NCI-H748 (cell line): ENCODE measurements at regions not wholly inside any gene's neighbourhood (a gene's known extent, or its start where the extent isn't known, plus 50 kb on each side); places are given as distances from the start of the nearest gene placed in this dataset.

Source experiments
- DNase-seq: peaks from one replicate; lab custom pipeline; 2025; ENCODE audit not compliant: unreplicated experiment; lab: John Stamatoyannopoulos, UW

DNA sequence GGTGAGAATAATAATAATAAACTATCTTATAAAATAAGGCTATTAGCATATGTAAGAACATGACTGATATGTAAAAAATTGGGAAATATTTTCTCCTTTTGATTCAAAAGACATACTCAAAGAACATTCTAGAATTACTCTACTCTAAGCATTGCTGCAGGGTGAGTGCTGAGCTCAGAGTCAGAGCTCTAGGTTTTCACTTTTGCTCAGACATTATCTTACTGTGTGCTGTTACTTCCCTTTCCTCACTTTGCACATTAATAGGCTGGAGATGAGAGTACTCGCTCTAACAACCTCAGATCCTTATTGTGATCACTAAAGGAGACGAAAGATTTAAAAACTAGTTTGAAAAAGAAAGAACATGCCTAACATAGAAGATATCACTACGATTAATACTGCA lies 99.4 kb upstream of the C9orf72 start:
- no peak for DNase-seq

DNA sequence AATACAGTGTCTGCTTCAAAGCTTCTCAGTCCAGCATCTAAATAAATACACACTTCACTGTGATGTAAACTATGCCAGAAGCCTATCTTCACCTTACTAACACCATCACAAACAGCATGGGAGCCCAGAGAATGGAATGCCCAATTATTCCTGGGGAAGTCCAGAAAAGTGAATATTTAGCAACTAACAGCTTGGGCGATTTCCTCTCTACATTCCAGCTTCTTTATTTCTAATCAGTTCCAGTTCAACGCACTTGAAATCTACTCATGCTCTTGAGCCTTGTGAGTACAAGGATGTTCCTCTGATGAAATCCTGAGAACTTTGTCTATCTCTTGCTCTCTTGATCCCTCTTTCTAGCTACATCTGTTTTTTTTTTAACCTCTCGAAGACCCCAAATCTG lies 100.4 kb upstream of the C9orf72 start:
- DNase-seq, result no peak

- no peak for DNase-seq
Measured at GRCh38 chr9:27675354-27675753, 102.1 kb upstream of the C9orf72 start.

DNA sequence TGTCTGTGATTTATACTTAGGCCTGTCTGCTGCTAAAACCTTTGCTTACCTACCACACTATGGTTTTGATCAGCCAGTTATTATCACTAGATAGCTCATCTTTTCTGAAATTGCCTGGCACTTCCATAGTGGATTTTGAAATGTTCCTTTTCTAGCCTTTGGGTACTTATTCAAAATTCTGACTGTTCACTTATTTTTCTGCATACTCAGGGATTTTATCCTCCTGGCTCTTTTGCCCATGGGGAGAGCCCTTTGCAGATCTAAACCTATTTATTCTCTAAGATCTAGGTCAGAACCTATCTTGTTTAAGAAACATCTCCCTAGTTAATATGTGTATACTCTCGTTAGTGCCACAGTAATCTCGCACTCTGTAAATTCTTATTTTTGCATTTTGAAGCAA lies 103.5 kb upstream of the C9orf72 start:
- DNase-seq, result no peak

- DNase-seq, result no peak
Measured at GRCh38 chr9:27679338-27679737, 106.1 kb upstream of the C9orf72 start.

DNA sequence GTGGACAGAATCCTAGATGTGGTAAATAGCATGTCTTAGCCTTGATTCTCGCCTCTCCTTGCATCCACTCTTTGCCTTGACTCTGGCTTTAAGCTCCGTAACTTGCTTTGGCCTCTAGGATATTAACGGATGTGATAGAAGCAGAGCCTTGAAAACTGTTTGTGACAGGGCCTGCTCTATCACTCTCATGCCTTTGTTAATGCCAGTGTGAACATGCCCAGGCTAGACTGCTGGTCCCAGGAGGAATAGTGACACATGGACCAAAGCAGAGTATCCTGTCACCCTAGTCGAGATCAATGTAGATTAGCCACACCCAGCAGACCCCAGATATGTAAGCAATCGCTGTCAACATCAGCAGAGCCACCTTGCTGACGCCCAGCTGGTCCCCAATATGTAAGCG lies 109.9 kb upstream of the C9orf72 start:
- no peak for DNase-seq

- no peak for DNase-seq
Measured at GRCh38 chr9:27688954-27689353, 115.7 kb upstream of the C9orf72 start.

DNA sequence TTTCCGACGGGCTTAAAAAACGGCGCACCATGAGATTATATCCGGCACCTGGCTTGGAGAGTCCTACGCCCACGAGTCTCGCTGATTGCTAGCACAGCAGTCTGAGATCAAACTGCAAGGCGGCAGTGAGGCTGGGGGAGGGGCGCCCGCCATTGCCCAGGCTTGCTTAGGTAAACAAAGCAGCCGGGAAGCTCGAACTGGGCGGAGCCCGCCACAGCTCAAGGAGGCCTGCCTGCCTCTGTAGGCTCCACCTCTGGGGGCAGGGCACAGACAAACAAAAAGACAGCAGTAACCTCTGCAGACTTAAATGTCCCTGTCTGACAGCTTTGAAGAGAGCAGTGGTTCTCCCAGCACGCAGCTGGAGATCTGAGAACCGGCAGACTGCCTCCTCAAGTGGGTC lies 117.5 kb upstream of the C9orf72 start:
- DNase-seq, result peak; percentile 76

DNA sequence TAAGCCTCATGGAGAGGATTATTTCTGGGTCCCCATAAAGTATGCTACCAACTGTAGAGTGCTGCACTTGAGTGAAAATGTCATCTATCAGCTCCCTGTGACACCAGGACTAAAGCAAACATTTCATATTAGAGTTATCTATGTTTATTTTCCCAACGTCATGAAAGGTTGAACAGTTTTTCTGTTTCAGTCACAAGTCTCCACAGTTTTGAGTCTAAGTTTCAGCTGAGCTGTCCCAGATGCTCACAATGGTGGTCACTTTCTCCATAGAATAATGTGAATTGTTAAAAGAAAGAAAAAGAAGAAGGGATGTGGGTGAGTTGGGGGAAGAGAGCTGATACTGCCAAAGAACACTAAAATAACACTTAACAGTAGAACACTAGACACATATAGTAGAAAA lies 126.3 kb upstream of the C9orf72 start:
- DNase-seq, result no peak

DNA sequence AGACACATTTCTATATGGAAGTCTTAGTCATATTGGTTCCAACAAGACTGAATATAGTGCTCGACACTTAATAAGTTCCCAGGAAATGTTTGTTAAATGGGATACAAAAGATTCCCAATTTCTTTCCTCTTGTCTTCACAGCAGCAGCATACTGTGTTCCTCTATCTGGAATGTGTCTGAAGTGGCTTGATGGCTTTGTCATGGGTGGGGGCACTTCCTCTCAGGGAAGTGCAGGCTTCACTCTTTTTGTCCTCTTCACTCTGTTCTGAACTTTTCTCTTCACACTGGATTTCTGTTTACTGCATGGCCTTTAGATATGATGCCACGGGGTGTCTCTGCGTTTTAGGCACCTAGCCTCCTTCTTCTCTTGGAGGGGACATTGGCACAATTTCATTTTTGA lies 127.7 kb upstream of the C9orf72 start:
- no peak for DNase-seq

GRCh38 chr9:27701587-27701986 lies 128.3 kb upstream of the C9orf72 start:
- no peak for DNase-seq

DNA sequence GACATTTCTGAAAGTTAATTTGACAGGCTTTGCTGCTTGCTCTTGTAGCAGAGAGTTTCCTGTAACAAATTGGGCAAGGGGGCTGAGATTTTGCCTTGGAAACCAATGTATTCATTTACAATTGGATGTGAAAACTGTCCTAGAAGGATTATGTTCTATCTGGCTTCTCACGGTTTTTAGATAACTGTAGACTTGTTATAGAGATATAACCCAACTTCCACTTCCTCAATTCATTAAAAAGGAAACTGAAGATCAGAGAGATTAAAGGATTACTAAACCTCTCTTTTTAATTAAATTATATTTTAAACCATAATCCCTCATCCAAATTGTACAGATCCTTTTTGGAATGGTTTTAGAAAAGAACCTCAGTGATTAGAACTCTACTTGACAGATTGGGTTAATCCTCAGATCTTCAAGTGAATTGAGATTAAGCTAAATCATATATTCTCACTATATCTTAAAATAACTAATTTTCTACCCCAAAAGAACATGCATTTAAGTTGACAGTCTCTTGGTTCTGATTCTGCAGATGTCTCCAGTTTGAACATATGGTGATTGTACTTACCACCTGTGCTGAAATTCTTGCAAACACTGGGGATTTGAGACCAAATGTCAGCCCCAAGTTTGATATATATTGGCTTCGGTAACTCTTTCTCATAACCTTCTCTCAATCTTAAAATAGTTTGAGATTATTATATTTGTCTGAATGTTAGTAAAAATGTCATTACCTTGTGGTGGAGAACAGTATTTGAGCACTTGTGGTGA lies 130.1 kb upstream of the C9orf72 start:
- no peak for DNase-seq

DNA sequence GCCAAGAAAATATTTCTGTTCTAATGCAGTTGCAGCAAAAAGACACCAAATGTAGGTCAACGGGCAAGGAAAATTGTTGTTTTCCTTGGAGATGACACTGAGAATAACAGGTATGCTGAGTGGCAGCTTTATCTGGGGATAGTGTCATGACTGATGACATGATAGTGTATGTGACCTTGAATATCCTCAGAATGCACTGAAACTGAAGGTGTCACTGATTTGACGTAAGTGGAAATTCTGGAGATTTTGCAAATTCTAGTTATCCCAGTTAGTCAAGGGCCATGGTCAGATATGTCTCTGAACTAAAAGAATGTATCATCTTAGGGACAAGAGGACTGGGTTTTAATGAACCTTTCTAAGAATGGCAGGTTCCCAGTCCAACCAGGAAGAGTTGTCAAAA lies 138.0 kb upstream of the C9orf72 start:
- DNase-seq, result no peak

- no peak for DNase-seq
Measured at GRCh38 chr9:27712806-27713205, 139.5 kb upstream of the C9orf72 start.

GRCh38 chr9:27714388-27714787 lies 141.1 kb upstream of the C9orf72 start:
- DNase-seq, result no peak

- no peak for DNase-seq
Measured at GRCh38 chr9:27715651-27716050, 142.4 kb upstream of the C9orf72 start.

- peak; percentile 42 for DNase-seq
Measured at GRCh38 chr9:27717991-27718390, 144.7 kb upstream of the C9orf72 start.

- no peak for DNase-seq
Measured at GRCh38 chr9:27719711-27720110, 146.4 kb upstream of the C9orf72 start.

DNA sequence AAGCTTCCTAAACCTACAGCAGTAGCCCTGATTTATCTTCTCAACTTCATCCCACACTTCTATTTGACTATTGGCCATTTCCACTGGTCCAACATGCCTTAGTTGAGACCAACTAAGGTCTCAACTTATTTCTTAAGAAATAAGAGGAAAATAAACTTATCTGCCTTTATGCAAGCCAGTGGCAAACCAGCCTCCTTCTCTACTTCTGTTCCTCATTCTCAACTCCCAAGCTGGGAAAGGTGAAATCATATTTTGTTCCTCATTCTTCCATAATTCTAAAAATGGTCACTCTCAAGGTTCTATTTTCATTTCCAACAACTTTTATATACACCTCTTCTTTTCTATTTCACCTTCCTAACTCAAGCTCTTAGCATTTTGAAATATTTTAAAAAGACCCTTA lies 149.6 kb upstream of the C9orf72 start:
- no peak for DNase-seq

- peak; percentile 87 for DNase-seq
Measured at GRCh38 chr9:27726244-27727081, 153.2 kb upstream of the C9orf72 start.

DNA sequence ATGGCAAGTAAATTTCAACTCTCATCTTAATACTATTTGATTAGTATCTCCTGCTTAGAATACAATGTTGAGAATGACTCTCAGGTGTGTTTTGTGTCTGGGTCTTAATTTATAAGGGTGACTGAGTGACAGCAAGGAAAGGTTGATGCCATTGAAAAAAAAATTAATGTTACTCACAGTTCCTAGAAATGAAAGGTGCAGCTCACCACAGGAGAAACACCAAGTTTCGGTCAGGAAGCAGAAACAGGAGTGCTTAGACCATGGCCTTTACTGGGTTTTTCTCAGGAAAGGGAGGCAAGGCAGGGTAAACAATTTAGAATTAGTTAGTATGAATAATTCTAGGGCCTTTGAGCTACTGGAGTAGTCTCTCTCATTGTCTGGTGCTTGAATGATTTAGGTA lies 159.2 kb upstream of the C9orf72 start:
- DNase-seq, result no peak

GRCh38 chr9:27743490-27743889 lies 170.2 kb upstream of the C9orf72 start:
- no peak for DNase-seq
